ENCODE measurements at regions not wholly inside any gene's neighbourhood (a gene's known extent, or its start where the extent isn't known, plus 50 kb on each side); places are given as distances from the start of the nearest gene placed in this dataset.

GRCh38 chr13:84445776-84446175 lies 563.5 kb upstream of the SLITRK1 start:
- TF ChIP-seq POLR2A (IDR thresholded peaks at IDR 0.05) (no peak), CTCF (IDR thresholded peaks at IDR 0.05) (no peak)

All from adrenal gland (tissue), 5 donors.